HepG2 (cell line): ENCODE measurements at regions not wholly inside any gene's neighbourhood (a gene's known extent, or its start where the extent isn't known, plus 50 kb on each side); places are given as distances from the start of the nearest gene placed in this dataset.

ENCODE experiments used
- ATAC-seq: fragments of 200-7000 bp; cut with Tn5 transposase; 3 replicates; pipeline ENCODE4 v1.9.1; 2020; ENCODE audit warnings: mild to moderate bottlenecking, moderate library complexity
- BruUV-seq: library from RNA; stranded (reverse); fragments of 400-500 nt; replicated peaks from 2 replicates; lab custom pipeline; 2021; lab: Mats Ljungman, UMichigan
- CTCF ChIA-PET: fragments of 300-600 bp; formaldehyde crosslinking; extraction: SDS; loops from one replicate; lab custom pipeline; 2021; ENCODE audit warnings: low total read pairs, inconsistent platforms, low intra/inter-chr PET ratio; lab: Yijun Ruan, JAX
- POLR2A ChIA-PET: fragments of 350-600 bp; sonication (Branson Sonifier 250); formaldehyde crosslinking; loops from one replicate; lab custom pipeline; 2020; ENCODE audit warnings: antibody characterized with exemption, inconsistent platforms; lab: Yijun Ruan, JAX
- DNase-seq: peaks from one replicate; pipeline ENCODE4 v3.0.0-alpha.2; 2015; ENCODE audit warnings: low spot score
- FAIRE-seq: peaks from 3 replicates; lab custom pipeline; 2011; peaks lifted over from hg19 to GRCh38; lab: Jason Lieb, UNC
- H2AFZ ChIP-seq: one replicate; pipeline ENCODE4 v1.6.1; 2011; ENCODE audit warnings: low read length, inconsistent platforms
- H3K27ac ChIP-seq: fragments of 300-600 bp; 3 replicates; pipeline ENCODE4 v1.8.0; 2011; ENCODE audit warnings: mixed run types, mild to moderate bottlenecking, mixed read lengths, low read length, inconsistent platforms; ENCODE audit not compliant: insufficient read depth; ENCODE audit errors: extremely low read length
- H3K27me3 ChIP-seq, 2 experiments: fragments of 200-600 bp in 1 of 2; 2 replicates in 1 of 2; 3 replicates in 1 of 2; pipeline versions ENCODE4 v1.6.0 to v1.8.0; 2011; ENCODE audit warnings: low read length in 2 of 2, mild to moderate bottlenecking in 2 of 2, moderate library complexity in 2 of 2, inconsistent platforms in 1 of 2; ENCODE audit not compliant: insufficient read depth in 2 of 2, control insufficient read depth in 1 of 2
- H3K36me3 ChIP-seq, 2 experiments: fragments of 200-600 bp in 1 of 2; replicated peaks in 1 of 2; 2 replicates in 1 of 2; 3 replicates in 1 of 2; pipeline versions ENCODE4 v1.5.1 to v1.8.0; 2011; ENCODE audit warnings: low read length in 2 of 2, inconsistent platforms in 1 of 2; ENCODE audit not compliant: insufficient read depth in 2 of 2, control insufficient read depth in 1 of 2
- H3K4me1 ChIP-seq: 2 replicates; pipeline ENCODE4 v1.5.1; 2012; ENCODE audit warnings: low read length, inconsistent platforms; ENCODE audit not compliant: insufficient read depth
- H3K4me2 ChIP-seq: 2 replicates; pipeline ENCODE4 v1.6.0; 2011; ENCODE audit warnings: low read depth, low read length, inconsistent platforms
- H3K4me3 ChIP-seq, 3 experiments: fragments of 200-600 bp in 1 of 3; sonication (generic), shearing (Covaris generic) in 1 of 3; replicated peaks in 1 of 3; 2 replicates each; pipeline ENCODE4 v1.5.1; 2011 to 2016; ENCODE audit warnings: low read length in 3 of 3, inconsistent platforms in 2 of 3, low read depth in 2 of 3, mild to moderate bottlenecking in 2 of 3, control low read depth in 1 of 3, mixed read lengths in 1 of 3; ENCODE audit not compliant: insufficient read depth in 1 of 3
- H3K79me2 ChIP-seq: one replicate; pipeline ENCODE4 v1.6.1; 2011; ENCODE audit warnings: low read length, inconsistent platforms; ENCODE audit not compliant: insufficient read depth
- H3K9ac ChIP-seq: 2 replicates; pipeline ENCODE4 v1.6.0; 2011; ENCODE audit warnings: mild to moderate bottlenecking, low read depth, low read length, inconsistent platforms; ENCODE audit not compliant: insufficient read depth
- H3K9me3 ChIP-seq: 2 replicates; pipeline ENCODE4 v1.5.1; 2012; ENCODE audit warnings: mild to moderate bottlenecking, low read length
- H4K20me1 ChIP-seq: 2 replicates; pipeline ENCODE4 v1.6.0; 2011; ENCODE audit warnings: inconsistent platforms, mild to moderate bottlenecking, low read length, moderate library complexity; ENCODE audit not compliant: insufficient read depth
- KLF12 ChIP-seq: sonication (generic); formaldehyde crosslinking; IDR thresholded peaks from 2 replicates; pipeline ENCODE4 v1.4.0; 2020; ENCODE audit warnings: missing genetic modification reagents, borderline replicate concordance
- MAFK ChIP-seq, 2 experiments: IDR thresholded peaks in 1 of 2; conservative IDR thresholded peaks in 1 of 2; 2 replicates each; pipeline ENCODE4 v1.6.1; 2011; ENCODE audit warnings: improper control_type of control experiment in 2 of 2, low read length in 2 of 2
- SNAPC4 ChIP-seq: sonication (generic); formaldehyde crosslinking; IDR thresholded peaks from 2 replicates; pipeline ENCODE4 v1.4.0; 2020; ENCODE audit warnings: mild to moderate bottlenecking, missing genetic modification reagents
- ZBTB34 ChIP-seq: sonication (generic); formaldehyde crosslinking; IDR thresholded peaks from 2 replicates; pipeline ENCODE4 v1.8.0; 2022; ENCODE audit warnings: mild to moderate bottlenecking, missing genetic modification reagents
- ZNF709 ChIP-seq: sonication (generic); formaldehyde crosslinking; IDR thresholded peaks from 2 replicates; pipeline ENCODE4 v1.5.0; 2020; ENCODE audit warnings: mild to moderate bottlenecking, missing genetic modification reagents
- ZSCAN9 ChIP-seq: IDR thresholded peaks from 2 replicates; pipeline ENCODE4 v1.6.1; 2016; ENCODE audit warnings: borderline replicate concordance
- WGBS: methylation state at CpG from one replicate; pipeline ENCODE4 v1.1.6; 2017; ENCODE audit warnings: low lambda C conversion rate; 5-methylcytosine and 5-hydroxymethylcytosine counted together
- in situ Hi-C: cut with HindIII; loops from 2 replicates; pipeline ENCODE4 v1.10.0; 2017; ENCODE audit warnings: low pct_unique_long_range_greater_than_20kb; ENCODE audit not compliant: extremely low pct_ligation_motif_present
- intact Hi-C: fragments of 100-400 bp; cut with micrococcal nuclease; formaldehyde crosslinking; loops from one replicate; pipeline ENCODE4 v1.10.0; 2022; ENCODE audit not compliant: unreplicated experiment

DNA sequence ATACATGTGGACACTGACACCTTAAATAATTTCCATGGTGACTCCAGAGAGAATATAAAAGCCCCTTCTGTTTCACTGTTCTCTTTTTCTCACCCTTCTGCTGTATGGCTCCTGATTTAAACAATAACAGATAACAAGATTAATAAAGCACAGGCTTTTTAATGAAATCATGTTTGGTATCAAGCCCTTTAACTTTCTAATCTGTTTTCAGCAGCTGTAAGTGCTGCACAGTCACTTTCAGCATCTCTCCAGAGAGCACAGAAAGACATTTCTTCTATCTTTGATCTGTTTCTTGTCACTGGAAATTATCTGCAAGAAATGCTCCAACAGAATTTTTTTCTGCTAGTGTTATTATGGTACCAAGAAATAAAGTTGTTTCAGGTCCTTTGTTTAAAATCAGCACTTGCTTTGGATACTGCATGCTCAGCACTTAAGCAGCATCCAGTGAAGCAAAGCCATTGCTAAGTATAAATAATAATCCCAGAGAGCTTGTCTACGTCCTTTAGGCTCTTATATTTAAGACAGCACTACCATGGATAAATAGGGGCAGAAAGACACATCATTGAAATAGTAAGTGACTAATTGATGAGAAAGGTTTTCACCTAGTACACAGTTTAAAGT lies 134.2 kb upstream of the CARD18 start:
- no TSS peak for BruUV-seq
- Histone ChIP-seq H3K4me2 (no peak overlapping the region), H3K4me3 (no peak overlapping the region), H3K9ac (no peak overlapping the region), H3K9me3 (no peaks in the 10 kb centered on the region), H3K27me3 (no peaks in the 10 kb centered on the region), H3K79me2 (no peaks in the 10 kb centered on the region), H3K4me1 (no peaks in the 10 kb centered on the region), H3K27ac (no peak overlapping the region), H4K20me1 (no peaks in the 10 kb centered on the region), H3K36me3 (no peaks in the 10 kb centered on the region), H2AFZ (no peak overlapping the region)
- DNase-seq (no peak), FAIRE-seq (no peak), ATAC-seq (no peak)
- POLR2A ChIA-PET = no interaction called here
- in situ Hi-C loops (no loop called here), intact Hi-C loops (no loop called here)
- 5% methylated on average over 1 of the region's 1 CpG for WGBS
- TF ChIP-seq MAFK (conservative IDR thresholded peaks at IDR 0.05 in 1 of 2, IDR thresholded peaks at IDR 0.05 in 1 of 2; ENCODE audit: low read length in 2 of 2) (peak in 1 of 2 experiments; percentile 58; a peak in 3 of 4 replicates), SNAPC4 (CRISPR knock-in tag) (no peak), KLF12 (CRISPR knock-in tag) (no peak), ZBTB34 (no peak), ZSCAN9 (CRISPR knock-in tag) (no peak), ZNF709 (CRISPR knock-in tag) (no peak)
- CTCF ChIA-PET = no interaction called here
